Heart left ventricle (tissue), 16 donors: ENCODE measurements at regions not wholly inside any gene's neighbourhood (a gene's known extent, or its start where the extent isn't known, plus 50 kb on each side); places are given as distances from the start of the nearest gene placed in this dataset.

Source experiments
- ATAC-seq, 4 donors: fragments of 200-7000 bp; cut with Tn5 transposase; one replicate each; pipeline ENCODE4 v1.9.1; 2020 to 2022; ENCODE audit warnings: moderate library complexity in 4 of 4, mild to moderate bottlenecking in 3 of 4, moderate number of reproducible peaks in 1 of 4
- DNase-seq, 5 donors: peaks; one replicate each; pipeline ENCODE4 v3.0.0-alpha.2; 2020
- H3K27ac ChIP-seq, 12 donors: fragments of 200-600 bp; sonication (generic) in 4 of 12; one replicate each; pipeline versions ENCODE4 v1.5.0 to v1.8.0; 2016 to 2022; ENCODE audit warnings: mild to moderate bottlenecking in 2 of 12
- H3K27me3 ChIP-seq, 9 donors: fragments of 200-600 bp; sonication (generic) in 2 of 9; one replicate each; pipeline versions ENCODE4 v1.5.1 to v1.8.0; 2016 to 2022; ENCODE audit warnings: mild to moderate bottlenecking in 3 of 9
- H3K36me3 ChIP-seq, 9 donors: fragments of 200-600 bp; sonication (generic) in 2 of 9; one replicate each; pipeline versions ENCODE4 v1.5.0 to v1.8.0; 2018 to 2022; ENCODE audit warnings: mild to moderate bottlenecking in 2 of 9
- H3K4me1 ChIP-seq, 12 donors: fragments of 200-600 bp; sonication (generic) in 4 of 12; one replicate each; pipeline versions ENCODE4 v1.5.0 to v1.8.0; 2016 to 2022; ENCODE audit warnings: mild to moderate bottlenecking in 3 of 12
- H3K4me3 ChIP-seq, 12 donors: fragments of 200-600 bp; sonication (generic) in 4 of 12; one replicate each; pipeline versions ENCODE4 v1.5.0 to v1.8.0; 2017 to 2022; ENCODE audit warnings: mild to moderate bottlenecking in 9 of 12, moderate library complexity in 4 of 12
- H3K9me3 ChIP-seq, 12 donors: fragments of 200-600 bp; sonication (generic) in 4 of 12; one replicate each; pipeline versions ENCODE4 v1.5.0 to v1.8.0; 2016 to 2022; ENCODE audit warnings: mild to moderate bottlenecking in 1 of 12
- CTCF ChIP-seq, 12 donors: fragments of 200-600 bp; sonication (generic) in 4 of 12; IDR thresholded peaks; one replicate each; pipeline versions ENCODE4 v1.5.0 to v1.8.0; 2018 to 2022; ENCODE audit warnings: antibody characterized with exemption in 12 of 12, mild to moderate bottlenecking in 5 of 12
- POLR2A ChIP-seq, 2 donors: fragments of 450-650 bp; IDR thresholded peaks; one replicate each; pipeline ENCODE4 v1.6.1; 2017; ENCODE audit warnings: antibody characterized with exemption in 2 of 2, mild to moderate bottlenecking in 2 of 2, moderate library complexity in 2 of 2
- WGBS, 4 donors: extraction: QIAGEN DNeasy Blood & Tissue Kit in 2 of 4; methylation state at CpG; one replicate each; pipeline versions ENCODE4 v1.1.5 to v1.1.7; 2013 to 2018; 5-methylcytosine and 5-hydroxymethylcytosine counted together
- intact Hi-C, 10 donors: fragments of 100-400 bp; cut with DNase I; formaldehyde crosslinking; loops; one replicate each; pipeline versions ENCODE4 v1.11.1 to v1.14.2; 2022
- donor health status: ischemic (EF 13 %, LVEDD 7.1; RV severe dilation, severe dysfunction).
- donor health status: healthy with polysubstance abuse.
- donor health status: DM: no; HTN: yes; CAD: no.
- donor health status: DM: no; HTN: no; CAD: no.
- donor health status: ischemic (EF 25% LVEDD 6.9; RV normal size, moderate dysfunction).
- donor health status: ischemic (EF 25% LVEDD 5.7; RV mildly dilated, moderate dysfunction).
- donor health status: healthy.
- donor health status: DM: yes; HTN: yes; CAD: no.
- donor health status: ischemic (EF 35%, LVEDD 5.7; RV mildly dilated, moderate dysfunction).
- donor health status: nonischemic (EF 11% LVEDD 7.7; RV severe dilation, severe dysfunction).
- donor health status: DM: yes; HTN: yes; CAD: no.
- donor health status: PGD.
- donor health status: ischemic (EF 29% LVEDD 5.4; RV normal size, mild dysfunction).
- donor health status: nonischemic (EF 23%, LVEDD 6.1; RV moderate dilation, normal function).

GRCh38 chr3:25306705-25307104 is 121.4 kb upstream of the RARB start:
- WGBS, 4 donors, result 76 to 92% (median 82%) methylated on average over 2 of the region's 2 CpGs
- Histone ChIP-seq H3K27ac (no peak overlapping the region), H3K4me1 (no peaks in the 10 kb centered on the region), H3K4me3 (no peak overlapping the region), H3K36me3 (no peaks in the 10 kb centered on the region), H3K9me3 (no peaks in the 10 kb centered on the region), H3K27me3 (no peaks in the 10 kb centered on the region)
- intact Hi-C loops, result no loop called here
- TF ChIP-seq CTCF (IDR thresholded peaks at IDR 0.05) (no peak), POLR2A (IDR thresholded peaks at IDR 0.05) (no peak)
- ATAC-seq, result no peak
- DNase-seq, result no peak

- intact Hi-C loops, result no loop called here
- Histone ChIP-seq H3K27me3 (no peaks in the 10 kb centered on the region), H3K9me3 (no peaks in the 10 kb centered on the region), H3K4me3 (no peak overlapping the region), H3K4me1 (no peaks in the 10 kb centered on the region), H3K27ac (no peak overlapping the region), H3K36me3 (no peaks in the 10 kb centered on the region)
- TF ChIP-seq CTCF (IDR thresholded peaks at IDR 0.05) (no peak), POLR2A (IDR thresholded peaks at IDR 0.05) (no peak)
- ATAC-seq (no peak), DNase-seq (no peak)
- 81 to 97% (median 86%) methylated on average over 2 of the region's 2 CpGs for WGBS, 4 donors
These were observed 114.8 kb upstream of the RARB start for GRCh38 chr3:25313286-25313685.

GRCh38 chr3:25324954-25325655 is 103.0 kb upstream of the RARB start:
- H3K36me3 ChIP-seq, result no peaks in the 10 kb centered on the region
- peaks cover 0 to 6% (median 0%) of the 10 kb centered on the region in 12 donors for H3K9me3 ChIP-seq
- 56 to 68% (median 60%) methylated on average over 7 of the region's 7 CpGs for WGBS, 4 donors
- peak in 2 of 5 donors; percentile 25 to 28 for DNase-seq
- intact Hi-C loops, result loop anchor here in 1 of 10 donors (10.0 kb wide), 1 partner anchor 100 kb away; the partner anchor contains the start of gene RARB
- no peak overlapping the region for H3K4me3 ChIP-seq
- no peaks in the 10 kb centered on the region for H3K27me3 ChIP-seq
- TF ChIP-seq CTCF (IDR thresholded peaks at IDR 0.05) (no peak), POLR2A (IDR thresholded peaks at IDR 0.05) (no peak)
- H3K4me1 ChIP-seq, result peaks cover 0 to 17% (median 3%) of the 10 kb centered on the region in 12 donors
- H3K27ac ChIP-seq, result peak overlapping the region in 1 of 12 donors; percentile 29
- ATAC-seq, result peak; percentile 67 to 86 (median 82)

- intact Hi-C loops, result no loop called here
These were observed 92.7 kb upstream of the RARB start for GRCh38 chr3:25335356-25335755.

More at GRCh38 chr3:25335356-25335755, 92.7 kb upstream of the RARB start:
- Histone ChIP-seq H3K4me1 (no peaks in the 10 kb centered on the region), H3K27me3 (no peaks in the 10 kb centered on the region), H3K36me3 (no peaks in the 10 kb centered on the region), H3K9me3 (peaks cover 0 to 6% (median 0%) of the 10 kb centered on the region in 12 donors), H3K27ac (no peak overlapping the region), H3K4me3 (no peak overlapping the region)
- TF ChIP-seq POLR2A (IDR thresholded peaks at IDR 0.05) (no peak), CTCF (IDR thresholded peaks at IDR 0.05) (no peak)
- ATAC-seq (no peak), DNase-seq (no peak)
- WGBS, 4 donors, result 43 to 63% (median 50%) methylated on average over 1 of the region's 1 CpG
